Ishikawa (cell line): ENCODE measurements at regions not wholly inside any gene's neighbourhood (a gene's known extent, or its start where the extent isn't known, plus 50 kb on each side); places are given as distances from the start of the nearest gene placed in this dataset.

Experiments used
- CEBPB ChIP-seq: IDR thresholded peaks from 2 replicates; pipeline ENCODE4 v1.6.1; 2012
- CREB1 ChIP-seq: IDR thresholded peaks from 2 replicates; pipeline ENCODE4 v1.6.1; 2012; ENCODE audit warnings: low read depth
- EGR1 ChIP-seq: IDR thresholded peaks from 2 replicates; pipeline ENCODE4 v1.6.1; 2012
- EP300 ChIP-seq: IDR thresholded peaks from 2 replicates; pipeline ENCODE4 v1.6.1; 2012; ENCODE audit warnings: borderline replicate concordance
- FOXM1 ChIP-seq: IDR thresholded peaks from 2 replicates; pipeline ENCODE4 v1.6.1; 2012; ENCODE audit warnings: low read depth, borderline replicate concordance
- MAX ChIP-seq: IDR thresholded peaks from 2 replicates; pipeline ENCODE4 v1.6.1; 2012
- NFIC ChIP-seq: IDR thresholded peaks from 2 replicates; pipeline ENCODE4 v1.6.1; 2012
- RAD21 ChIP-seq: IDR thresholded peaks from 2 replicates; pipeline ENCODE4 v1.6.1; 2012; ENCODE audit warnings: low read depth
- REST ChIP-seq: IDR thresholded peaks from 2 replicates; pipeline ENCODE4 v1.6.1; 2012; ENCODE audit warnings: low read depth, mild to moderate bottlenecking
- TAF1 ChIP-seq: IDR thresholded peaks from 2 replicates; pipeline ENCODE4 v1.6.1; 2012; ENCODE audit warnings: low read depth, mild to moderate bottlenecking
- TCF12 ChIP-seq: IDR thresholded peaks from 2 replicates; pipeline ENCODE4 v1.6.1; 2012; ENCODE audit warnings: low read depth
- TEAD4 ChIP-seq: IDR thresholded peaks from 2 replicates; pipeline ENCODE4 v1.6.1; 2012
- YY1 ChIP-seq: IDR thresholded peaks from 2 replicates; pipeline ENCODE4 v1.6.1; 2012; ENCODE audit warnings: low read depth
- ZBTB7A ChIP-seq: IDR thresholded peaks from 2 replicates; pipeline ENCODE4 v1.6.1; 2012; ENCODE audit warnings: low read depth
- TF ChIP-seq, protein P1 (sequence below): IDR thresholded peaks from 2 replicates; pipeline ENCODE4 v1.6.1; 2012

- TF ChIP-seq EP300 (no peak), YY1 (no peak), CEBPB (no peak), TEAD4 (no peak)
Observed at GRCh38 chr15:87572381-87572910, 684.1 kb downstream of the NTRK3 start.

- no peak for TF ChIP-seq TAF1
- no peak for TF ChIP-seq RAD21
- no peak for TF ChIP-seq CREB1
- TF ChIP-seq MAX = no peak
- no peak for TF ChIP-seq CEBPB
- no peak for TF ChIP-seq EP300
- no peak for TF ChIP-seq YY1
- no peak for TF ChIP-seq FOXM1
- TF ChIP-seq, protein P1, sequence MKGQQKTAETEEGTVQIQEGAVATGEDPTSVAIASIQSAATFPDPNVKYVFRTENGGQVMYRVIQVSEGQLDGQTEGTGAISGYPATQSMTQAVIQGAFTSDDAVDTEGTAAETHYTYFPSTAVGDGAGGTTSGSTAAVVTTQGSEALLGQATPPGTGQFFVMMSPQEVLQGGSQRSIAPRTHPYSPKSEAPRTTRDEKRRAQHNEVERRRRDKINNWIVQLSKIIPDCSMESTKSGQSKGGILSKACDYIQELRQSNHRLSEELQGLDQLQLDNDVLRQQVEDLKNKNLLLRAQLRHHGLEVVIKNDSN = no peak
- no peak for TF ChIP-seq TCF12
- TF ChIP-seq REST = no peak
- TF ChIP-seq EGR1 = no peak
Observed at GRCh38 chr15:87570206-87570605, 686.3 kb downstream of the NTRK3 start.

GRCh38 chr15:87569581-87569980 lies 687.0 kb downstream of the NTRK3 start:
- TF ChIP-seq YY1 = no peak
- TF ChIP-seq REST = no peak
- no peak for TF ChIP-seq TAF1
- no peak for TF ChIP-seq CREB1
- TF ChIP-seq CEBPB = no peak
- TF ChIP-seq, protein P1 = no peak
- no peak for TF ChIP-seq EGR1

- TF ChIP-seq FOXM1 (no peak), CREB1 (no peak), RAD21 (no peak), TAF1 (no peak), ZBTB7A (no peak), TEAD4 (no peak), NFIC (no peak), TCF12 (no peak), EGR1 (no peak), MAX (no peak), CEBPB (no peak), YY1 (no peak), EP300 (no peak), REST (no peak)
- TF ChIP-seq, protein P1 = no peak
Observed at GRCh38 chr15:87567406-87568030, 689.0 kb downstream of the NTRK3 start.
